OCI-LY7 (cell line): ENCODE measurements at regions not wholly inside any gene's neighbourhood (a gene's known extent, or its start where the extent isn't known, plus 50 kb on each side); places are given as distances from the start of the nearest gene placed in this dataset.

ENCODE experiments used
- BruUV-seq: library from RNA; stranded (reverse); fragments of 400-500 nt; replicated peaks from 2 replicates; lab custom pipeline; 2021; lab: Mats Ljungman, UMichigan
- CTCF ChIA-PET: fragments of 300-600 bp; sonication (Branson Sonifier 250); formaldehyde crosslinking; loops from one replicate; lab custom pipeline; 2022; ENCODE audit warnings: antibody characterized with exemption; ENCODE audit not compliant: unreplicated experiment; lab: Charles Lee
- POLR2A ChIA-PET: fragments of 300-600 bp; sonication (Branson Sonifier 250); formaldehyde crosslinking; loops from one replicate; lab custom pipeline; 2022; ENCODE audit warnings: antibody characterized with exemption; lab: Charles Lee
- DNase-seq: peaks from one replicate; pipeline ENCODE4 v3.0.0-alpha.2; 2015; ENCODE audit warnings: low spot score
- H2AFZ ChIP-seq: fragments of 200-600 bp; sonication (generic), shearing (Covaris generic); 2 replicates; pipeline ENCODE4 v1.6.1; 2014; ENCODE audit warnings: mild to moderate bottlenecking, antibody characterized with exemption, low read length, moderate library complexity
- H3K27ac ChIP-seq: fragments of 200-600 bp; sonication (generic); 2 replicates; pipeline ENCODE4 v1.5.1; 2014; ENCODE audit warnings: mixed run types, low read depth, mild to moderate bottlenecking, moderate library complexity, low read length, inconsistent platforms; ENCODE audit not compliant: poor library complexity, severe bottlenecking
- H3K36me3 ChIP-seq: fragments of 200-600 bp; sonication (generic); 2 replicates; pipeline ENCODE4 v1.6.1; 2014; ENCODE audit warnings: mild to moderate bottlenecking, antibody characterized with exemption, low read length, moderate library complexity, mixed read lengths; ENCODE audit not compliant: insufficient read depth
- H3K4me1 ChIP-seq: fragments of 200-600 bp; sonication (generic); 2 replicates; pipeline ENCODE4 v1.5.1; 2014; ENCODE audit warnings: mild to moderate bottlenecking, low read length; ENCODE audit not compliant: insufficient read depth, poor library complexity, severe bottlenecking
- H3K4me2 ChIP-seq: fragments of 200-600 bp; sonication (generic); 2 replicates; pipeline ENCODE4 v1.6.1; 2014; ENCODE audit warnings: mild to moderate bottlenecking, low read length
- H3K4me3 ChIP-seq: fragments of 200-600 bp; sonication (generic); 2 replicates; pipeline ENCODE4 v1.5.1; 2014; ENCODE audit warnings: mild to moderate bottlenecking, low read depth, low read length; ENCODE audit not compliant: poor library complexity, severe bottlenecking
- H3K79me2 ChIP-seq: fragments of 200-600 bp; sonication (generic); 2 replicates; pipeline ENCODE4 v1.6.1; 2016; ENCODE audit warnings: low read depth, mild to moderate bottlenecking, low read length, moderate library complexity, mixed read lengths; ENCODE audit not compliant: insufficient read depth
- H3K9me2 ChIP-seq: fragments of 200-600 bp; sonication (generic); 2 replicates; pipeline ENCODE4 v1.6.1; 2016; ENCODE audit warnings: mild to moderate bottlenecking, low read length, mixed read lengths; ENCODE audit not compliant: insufficient read depth
- H3K9me3 ChIP-seq: fragments of 200-600 bp; sonication (generic); 2 replicates; pipeline ENCODE4 v1.6.1; 2014; ENCODE audit warnings: mild to moderate bottlenecking, mixed run types, low read length, mixed read lengths
- H4K20me1 ChIP-seq: fragments of 200-600 bp; sonication (generic); 2 replicates; pipeline ENCODE4 v1.6.1; 2014; ENCODE audit warnings: mild to moderate bottlenecking, antibody characterized with exemption, low read length, moderate library complexity, mixed read lengths; ENCODE audit not compliant: insufficient read depth
- EZH2phosphoT487 ChIP-seq: fragments of 200-600 bp; sonication (generic); IDR thresholded peaks from 2 replicates; pipeline ENCODE4 v1.6.1; 2018; ENCODE audit warnings: low read depth, borderline replicate concordance, mild to moderate bottlenecking, mixed run types, antibody characterized with exemption, low read length, moderate library complexity, mixed read lengths
- intact Hi-C: fragments of 100-400 bp; cut with micrococcal nuclease; formaldehyde crosslinking; loops from one replicate; pipeline ENCODE4 v1.10.0; 2022; ENCODE audit not compliant: unreplicated experiment
- TF ChIP-seq, protein P1 (sequence below): fragments of 200-600 bp; sonication (generic); conservative IDR thresholded peaks from 2 replicates; pipeline ENCODE4 v1.5.1; 2014; ENCODE audit warnings: mild to moderate bottlenecking, antibody characterized with exemption, low read length, moderate library complexity, mixed read lengths

DNA sequence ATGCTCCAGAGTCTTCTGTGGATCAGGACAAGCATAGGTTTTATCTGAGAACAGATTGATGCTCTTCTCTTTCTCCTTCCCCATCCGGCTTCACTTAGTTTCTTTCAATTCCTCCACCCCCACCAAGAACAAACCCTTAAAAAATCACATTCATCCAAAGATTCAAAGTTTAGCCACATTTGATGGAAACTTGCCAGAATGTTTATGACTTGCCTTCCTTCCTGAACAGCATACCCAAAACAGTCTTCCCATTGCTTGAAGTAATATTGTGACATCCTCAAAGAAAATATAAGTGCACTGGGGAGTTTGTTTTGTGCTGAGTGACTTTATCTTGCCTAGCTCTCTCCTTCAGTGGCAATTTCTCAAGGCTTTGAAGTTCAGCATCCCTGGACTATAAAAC, 83.0 kb downstream of the MAGEB17 start:
- DNase-seq = no peak
- intact Hi-C loops = no loop called here
- Histone ChIP-seq H3K36me3 (no peaks in the 10 kb centered on the region), H3K27ac (no peak overlapping the region), H4K20me1 (no peaks in the 10 kb centered on the region), H3K4me2 (no peak overlapping the region), H2AFZ (no peak overlapping the region), H3K9me2 (no peaks in the 10 kb centered on the region), H3K4me3 (no peak overlapping the region), H3K79me2 (no peaks in the 10 kb centered on the region), H3K9me3 (no peaks in the 10 kb centered on the region), H3K4me1 (no peaks in the 10 kb centered on the region)
- POLR2A ChIA-PET = no interaction called here
- BruUV-seq = no TSS peak
- CTCF ChIA-PET = no interaction called here
- TF ChIP-seq, protein P1, sequence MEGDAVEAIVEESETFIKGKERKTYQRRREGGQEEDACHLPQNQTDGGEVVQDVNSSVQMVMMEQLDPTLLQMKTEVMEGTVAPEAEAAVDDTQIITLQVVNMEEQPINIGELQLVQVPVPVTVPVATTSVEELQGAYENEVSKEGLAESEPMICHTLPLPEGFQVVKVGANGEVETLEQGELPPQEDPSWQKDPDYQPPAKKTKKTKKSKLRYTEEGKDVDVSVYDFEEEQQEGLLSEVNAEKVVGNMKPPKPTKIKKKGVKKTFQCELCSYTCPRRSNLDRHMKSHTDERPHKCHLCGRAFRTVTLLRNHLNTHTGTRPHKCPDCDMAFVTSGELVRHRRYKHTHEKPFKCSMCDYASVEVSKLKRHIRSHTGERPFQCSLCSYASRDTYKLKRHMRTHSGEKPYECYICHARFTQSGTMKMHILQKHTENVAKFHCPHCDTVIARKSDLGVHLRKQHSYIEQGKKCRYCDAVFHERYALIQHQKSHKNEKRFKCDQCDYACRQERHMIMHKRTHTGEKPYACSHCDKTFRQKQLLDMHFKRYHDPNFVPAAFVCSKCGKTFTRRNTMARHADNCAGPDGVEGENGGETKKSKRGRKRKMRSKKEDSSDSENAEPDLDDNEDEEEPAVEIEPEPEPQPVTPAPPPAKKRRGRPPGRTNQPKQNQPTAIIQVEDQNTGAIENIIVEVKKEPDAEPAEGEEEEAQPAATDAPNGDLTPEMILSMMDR = no peak
- TF ChIP-seq EZH2phosphoT487 = no peak

DNA sequence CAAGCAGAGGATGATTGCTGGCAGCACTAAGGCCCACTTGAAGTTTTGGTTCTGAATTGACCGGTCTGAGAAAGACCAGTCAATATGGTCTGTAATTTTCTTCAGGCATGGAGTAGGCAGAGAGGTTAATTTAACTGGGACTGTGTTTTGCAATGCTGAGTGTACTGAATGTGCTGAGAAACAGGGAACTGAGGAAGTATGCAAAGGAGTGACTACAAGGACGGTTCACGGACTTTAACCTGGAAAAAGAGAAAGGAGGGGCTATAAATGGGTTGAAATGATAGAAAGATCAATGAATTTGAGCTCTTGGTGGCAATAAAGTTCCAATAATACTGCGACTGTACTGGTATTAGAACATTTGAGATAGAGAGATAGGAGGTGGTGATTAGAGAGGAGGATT, 84.5 kb downstream of the MAGEB17 start:
- Histone ChIP-seq H3K9me2 (no peaks in the 10 kb centered on the region), H3K4me2 (no peak overlapping the region), H4K20me1 (no peaks in the 10 kb centered on the region), H2AFZ (no peak overlapping the region), H3K27ac (no peak overlapping the region), H3K36me3 (no peaks in the 10 kb centered on the region), H3K9me3 (no peaks in the 10 kb centered on the region), H3K4me3 (no peak overlapping the region), H3K4me1 (no peaks in the 10 kb centered on the region), H3K79me2 (no peaks in the 10 kb centered on the region)
- ChIA-PET CTCF (no interaction called here), POLR2A (interaction anchor here (0.6 kb wide), 1 partner anchor 330 kb away, joined by 3 read pairs; no protein-coding TSS in a partner anchor)
- TF ChIP-seq EZH2phosphoT487 = no peak
- TF ChIP-seq, protein P1 = no peak
- intact Hi-C loops = no loop called here
- no peak for DNase-seq
- no TSS peak for BruUV-seq

DNA sequence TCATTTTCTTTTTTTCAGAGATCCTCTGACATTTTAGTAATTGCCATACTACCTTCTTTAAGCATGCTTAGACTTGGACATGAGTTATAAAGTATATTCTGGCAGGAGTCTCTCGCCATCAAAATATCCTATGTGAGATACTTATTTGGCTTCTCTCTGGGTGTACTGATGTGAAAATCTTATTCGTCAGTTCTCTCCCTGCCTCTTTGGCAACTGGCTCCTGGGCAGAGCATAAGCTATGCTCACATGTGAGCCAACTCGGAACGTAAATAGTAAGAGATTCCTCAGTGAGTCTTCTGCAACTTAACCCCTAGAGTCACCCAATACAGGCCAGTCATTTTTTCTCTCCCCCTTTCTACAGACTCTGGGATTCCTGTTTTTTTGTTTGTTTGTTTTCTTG, 91.6 kb downstream of the MAGEB17 start:
- DNase-seq = no peak
- POLR2A ChIA-PET = no interaction called here
- Histone ChIP-seq H3K4me2 (no peak overlapping the region), H4K20me1 (no peaks in the 10 kb centered on the region), H3K79me2 (no peaks in the 10 kb centered on the region), H3K36me3 (no peaks in the 10 kb centered on the region), H3K4me1 (no peaks in the 10 kb centered on the region), H3K9me3 (no peaks in the 10 kb centered on the region), H3K4me3 (no peak overlapping the region), H2AFZ (no peak overlapping the region), H3K9me2 (no peaks in the 10 kb centered on the region), H3K27ac (no peak overlapping the region)
- CTCF ChIA-PET = interaction anchor here (0.6 kb wide), 1 partner anchor 254 kb away, joined by 3 read pairs; no protein-coding TSS in a partner anchor
- intact Hi-C loops = no loop called here
- no TSS peak for BruUV-seq
- TF ChIP-seq, protein P1 = no peak
